KG1 (cell line): ENCODE measurements at regions not wholly inside any gene's neighbourhood (a gene's known extent, or its start where the extent isn't known, plus 50 kb on each side); places are given as distances from the start of the nearest gene placed in this dataset.

Experiments
- DNase-seq: peaks from one replicate; lab custom pipeline; 2025; lab: John Stamatoyannopoulos, UW

DNA sequence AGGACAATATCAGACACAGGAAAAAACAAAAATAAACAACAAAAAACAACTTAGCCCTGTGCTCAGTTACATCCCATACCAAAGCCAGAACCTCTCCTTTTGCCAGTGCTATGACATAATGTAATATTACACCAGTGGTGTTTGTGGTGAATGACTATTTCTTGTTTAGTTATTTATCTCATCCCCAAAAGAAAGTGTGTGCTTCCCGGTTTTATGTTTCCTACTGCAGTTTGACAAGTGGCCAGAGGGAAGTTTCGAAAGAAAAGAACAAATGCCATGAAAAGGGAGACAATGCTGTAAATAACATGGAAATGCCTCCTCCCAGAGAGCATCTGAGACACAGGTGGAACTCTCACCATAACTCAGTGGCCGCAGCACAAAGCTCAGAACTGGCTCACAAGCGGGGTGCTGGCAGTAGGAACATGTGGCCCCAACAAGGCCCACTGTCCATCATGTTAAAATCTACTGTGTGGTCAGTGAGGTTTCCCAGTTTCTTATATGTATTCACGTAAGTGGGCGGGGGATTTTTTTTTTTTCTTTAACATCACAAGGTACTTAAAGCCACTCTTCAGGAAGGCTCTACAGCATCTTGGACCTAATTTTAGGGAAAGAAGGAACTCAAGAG lies 158.2 kb downstream of the BARHL2 start:
- DNase-seq = no peak

DNA sequence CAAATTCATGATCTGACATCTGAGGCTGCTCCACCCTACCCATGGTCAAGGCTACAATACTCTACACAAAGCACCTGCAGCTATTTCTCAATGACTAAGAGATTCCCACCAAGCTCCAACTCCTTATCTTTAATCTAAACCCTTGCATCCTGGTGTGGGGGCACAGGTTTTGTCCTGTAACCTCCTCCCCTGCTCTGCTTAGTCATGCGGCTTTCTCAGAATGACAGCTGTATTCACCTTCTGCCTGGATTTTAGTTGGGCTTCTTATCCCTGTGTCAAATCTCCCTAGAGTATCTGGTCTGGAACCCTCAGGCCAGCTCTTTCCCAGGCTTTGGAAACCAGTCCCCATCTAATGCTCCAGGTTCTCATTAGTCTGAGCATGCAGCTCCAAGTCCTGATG lies 159.0 kb downstream of the BARHL2 start:
- no peak for DNase-seq

DNA sequence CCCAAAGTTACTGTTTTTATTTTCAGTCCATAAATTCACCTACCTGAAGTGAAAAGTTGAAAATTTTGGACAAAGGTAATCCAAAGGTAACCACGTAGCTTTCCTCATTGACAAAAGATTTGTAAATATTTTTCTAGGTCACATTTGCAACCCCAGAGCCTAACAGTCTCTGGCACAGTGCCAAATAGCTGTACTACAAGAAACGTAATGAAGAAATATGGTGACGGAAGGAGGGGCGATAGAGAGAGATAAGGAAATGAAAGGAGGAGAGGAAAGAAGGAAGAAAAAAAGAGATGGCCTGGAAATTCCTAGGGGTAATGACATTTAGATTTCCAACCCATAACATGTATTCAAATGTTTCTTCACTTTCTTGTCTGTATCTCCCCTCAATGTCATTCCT lies 159.4 kb downstream of the BARHL2 start:
- DNase-seq = no peak

DNA sequence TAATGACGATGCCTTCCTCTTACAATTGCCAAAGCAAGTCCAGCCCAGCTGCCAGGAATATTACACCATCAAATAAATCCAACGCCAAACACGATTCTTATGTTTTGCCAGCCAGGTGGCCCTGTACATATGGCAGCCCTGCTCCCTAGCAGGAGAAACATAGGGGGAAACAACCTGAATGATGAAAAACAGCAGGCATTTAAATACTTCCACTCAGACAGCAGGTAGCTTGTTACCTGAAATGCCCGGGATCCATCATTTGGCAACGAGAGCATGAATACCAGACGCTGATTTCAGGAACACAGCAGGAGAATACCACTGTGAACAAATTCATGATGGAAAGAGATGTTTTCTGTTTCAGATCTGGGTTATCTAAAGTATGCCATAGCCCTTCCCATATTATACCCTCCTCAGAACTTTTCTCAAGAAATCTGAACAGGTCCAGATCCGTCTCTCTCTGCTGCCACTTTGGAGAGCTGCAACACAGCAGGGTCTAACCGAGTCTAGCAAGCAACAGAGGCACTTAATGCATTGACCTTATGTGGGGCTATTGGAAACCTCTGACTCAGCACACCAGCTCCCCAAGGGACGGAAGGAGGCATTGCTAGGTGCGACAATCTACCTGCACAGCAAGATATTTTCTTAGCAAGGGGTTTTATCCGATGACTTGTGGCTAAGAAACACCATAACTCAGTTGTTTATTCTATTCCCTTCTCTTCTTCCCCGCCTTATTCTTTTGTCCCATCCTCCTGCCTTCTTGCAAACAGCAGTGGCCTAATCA lies 166.3 kb downstream of the BARHL2 start:
- no peak for DNase-seq

DNA sequence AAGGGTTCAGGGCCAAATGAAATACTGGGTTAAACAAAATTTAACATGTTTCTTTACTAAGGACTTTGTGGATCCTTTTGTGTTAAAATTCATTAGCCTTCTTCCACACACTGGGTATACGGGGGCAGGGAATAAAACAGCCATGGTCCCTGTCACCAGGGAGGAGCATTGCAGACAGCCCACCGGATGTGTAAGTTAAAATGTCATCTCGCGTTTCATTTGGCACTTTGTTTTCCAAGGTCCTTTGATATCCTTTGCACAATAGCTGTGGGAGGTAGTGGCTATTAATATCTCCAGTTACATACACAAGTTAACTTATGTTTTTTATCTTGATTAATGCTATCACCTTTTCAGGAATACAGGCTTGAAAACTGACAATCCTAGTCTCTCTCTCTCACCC lies 172.7 kb downstream of the BARHL2 start:
- DNase-seq = no peak

DNA sequence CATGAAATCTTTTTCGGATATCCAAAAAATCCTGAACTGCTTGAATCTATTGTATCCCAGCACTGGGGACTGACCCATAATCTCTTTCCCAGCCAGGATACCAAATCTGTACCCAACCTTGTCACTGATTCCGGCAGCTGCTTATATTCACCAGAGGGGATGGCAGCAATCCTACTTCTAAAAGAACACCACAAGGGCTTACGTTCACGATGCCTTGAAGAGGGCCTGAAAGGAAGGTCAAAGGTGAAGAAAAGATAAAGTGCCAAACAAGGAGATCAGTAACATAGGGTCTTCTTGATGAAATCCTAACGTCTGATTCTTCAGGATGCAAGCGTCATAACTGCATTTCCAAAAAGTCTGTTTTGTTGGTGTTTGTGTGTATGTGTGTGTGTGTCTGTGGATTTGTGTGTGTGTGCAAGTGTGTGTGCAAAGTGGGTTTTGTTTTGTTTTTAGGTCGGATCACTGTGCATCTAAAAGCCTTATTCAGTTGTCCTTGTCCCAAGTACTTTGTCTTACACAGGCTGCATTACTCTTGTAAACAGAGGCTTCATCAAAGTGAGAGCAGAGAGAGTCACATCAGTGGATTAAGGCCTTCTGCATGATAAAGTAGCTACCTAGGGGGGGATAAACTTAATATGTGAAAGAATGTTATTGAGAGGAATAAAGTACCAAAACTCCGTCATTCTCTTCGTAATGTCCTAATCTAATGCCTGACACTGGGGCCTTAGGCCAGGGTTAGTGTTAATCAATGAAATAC lies 179.3 kb downstream of the BARHL2 start:
- DNase-seq = no peak

DNA sequence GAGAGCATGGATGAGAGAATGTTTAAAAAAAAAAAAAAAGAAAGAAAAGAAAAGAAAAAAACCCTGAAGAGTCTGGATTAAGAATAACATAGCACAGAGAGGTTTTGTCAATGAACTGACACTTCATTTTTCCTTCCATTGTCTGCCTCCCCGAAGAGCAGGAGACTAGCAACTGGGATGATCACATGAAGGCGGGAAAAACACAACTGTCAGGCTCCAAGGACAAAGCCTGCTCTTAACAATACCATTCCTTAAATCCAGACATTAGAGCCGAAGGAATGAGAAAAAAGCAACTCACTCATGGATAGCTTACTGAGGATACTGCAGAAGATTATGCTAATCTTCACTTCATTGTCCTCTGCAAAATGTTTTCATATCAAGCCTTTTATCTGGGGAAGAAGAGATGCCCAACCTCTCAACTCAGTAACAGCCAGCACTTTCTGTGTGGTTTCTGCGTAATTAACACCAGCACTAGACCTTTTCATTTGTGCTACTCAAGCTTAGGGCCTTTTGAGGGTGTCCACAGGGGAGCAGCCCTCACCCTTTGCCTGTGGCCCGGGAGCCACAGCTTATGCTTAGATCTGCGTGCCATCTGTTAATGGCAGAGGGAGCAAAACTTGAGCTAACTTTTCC lies 182.3 kb downstream of the BARHL2 start:
- DNase-seq = no peak

DNA sequence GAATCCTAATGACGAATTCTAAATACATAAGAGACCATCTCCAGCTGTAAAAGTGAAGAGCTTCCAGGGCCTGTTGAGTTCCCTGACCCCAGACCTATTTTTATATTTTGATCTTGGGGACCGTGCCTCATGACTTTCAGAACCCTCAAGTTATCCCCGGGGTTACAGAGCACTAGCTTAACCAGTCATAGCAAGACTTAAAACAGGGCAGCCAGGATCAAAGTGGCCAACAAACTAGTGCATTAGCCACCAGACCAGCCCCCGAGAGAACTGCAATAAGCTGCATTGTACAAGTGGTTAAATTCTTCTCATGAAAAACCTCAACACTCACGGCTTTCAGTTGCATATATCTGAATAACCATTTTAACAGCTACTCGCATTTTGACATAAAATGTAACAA lies 183.0 kb downstream of the BARHL2 start:
- DNase-seq = no peak

DNA sequence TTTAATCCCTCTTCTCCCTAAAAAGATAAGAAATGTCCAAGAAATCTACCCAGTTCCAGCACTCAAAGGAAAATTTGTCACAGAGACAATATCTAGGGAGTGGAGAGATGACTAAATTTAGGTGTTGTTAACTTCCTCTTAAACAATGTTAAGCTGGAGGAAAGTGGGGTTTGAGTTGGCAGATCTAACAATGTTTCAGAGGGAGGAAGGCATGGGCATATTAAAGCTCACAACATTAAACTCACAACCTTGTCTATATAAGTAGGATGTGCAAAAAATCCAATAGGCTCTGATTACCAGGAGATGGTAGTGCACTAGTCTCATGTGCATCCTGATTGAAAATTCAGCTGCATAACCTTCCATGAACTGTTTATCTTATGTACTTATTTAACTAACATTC lies 190.1 kb downstream of the BARHL2 start:
- no peak for DNase-seq

DNA sequence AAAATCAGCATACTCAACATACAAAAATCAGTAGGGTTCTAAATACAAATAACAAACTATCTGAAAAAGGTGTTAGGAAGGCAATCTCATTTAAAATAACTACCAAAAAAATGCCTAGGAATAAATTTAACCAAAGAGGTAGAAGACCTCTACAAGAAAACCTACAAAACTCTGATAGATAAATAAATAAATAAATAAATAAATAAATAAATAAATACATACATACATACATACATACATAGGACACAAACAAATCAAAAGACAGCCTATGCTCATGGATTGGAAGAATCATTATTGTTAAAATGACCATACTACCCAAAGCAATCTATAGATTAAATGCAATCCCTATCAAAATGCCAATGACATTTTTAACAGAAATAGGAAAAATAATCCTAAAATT lies 194.7 kb downstream of the BARHL2 start:
- no peak for DNase-seq

DNA sequence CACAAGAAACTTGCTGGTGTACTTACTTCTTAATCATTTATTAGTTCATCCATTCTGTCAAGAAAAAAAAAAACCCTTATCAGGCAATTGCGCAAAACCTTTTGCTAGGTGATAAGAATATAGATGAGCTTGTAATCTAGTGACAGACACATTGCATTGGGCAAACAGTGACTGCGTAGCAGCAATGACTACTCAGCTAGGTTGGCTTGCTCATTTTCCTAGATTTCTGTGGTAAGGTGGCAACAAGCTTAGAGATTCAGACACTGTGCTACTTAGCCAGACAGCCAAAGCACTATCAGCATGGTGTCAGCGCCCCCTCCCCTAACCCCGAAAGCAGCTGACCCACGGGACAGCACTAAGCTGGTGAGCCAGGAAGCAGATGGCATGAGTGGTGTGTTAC lies 203.1 kb downstream of the BARHL2 start:
- no peak for DNase-seq

DNA sequence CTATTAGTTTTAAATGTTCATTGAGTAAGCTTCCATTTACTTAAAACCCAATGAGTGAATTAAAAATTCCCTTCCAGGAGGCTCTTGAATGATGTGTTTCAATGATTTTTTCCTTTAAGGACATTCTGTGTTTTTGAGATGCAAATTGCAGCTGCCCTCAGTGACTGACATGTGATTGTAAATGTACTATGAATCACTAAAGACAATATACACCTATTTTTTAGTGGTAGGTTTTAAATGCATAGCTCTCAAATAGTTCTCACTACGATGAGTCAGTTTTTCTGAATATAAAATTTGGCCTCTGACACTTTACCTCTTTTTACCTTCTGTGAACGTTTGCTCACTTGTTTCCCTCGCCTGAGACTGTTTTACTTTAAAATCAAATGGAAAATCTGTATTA lies 204.7 kb downstream of the BARHL2 start:
- no peak for DNase-seq

DNA sequence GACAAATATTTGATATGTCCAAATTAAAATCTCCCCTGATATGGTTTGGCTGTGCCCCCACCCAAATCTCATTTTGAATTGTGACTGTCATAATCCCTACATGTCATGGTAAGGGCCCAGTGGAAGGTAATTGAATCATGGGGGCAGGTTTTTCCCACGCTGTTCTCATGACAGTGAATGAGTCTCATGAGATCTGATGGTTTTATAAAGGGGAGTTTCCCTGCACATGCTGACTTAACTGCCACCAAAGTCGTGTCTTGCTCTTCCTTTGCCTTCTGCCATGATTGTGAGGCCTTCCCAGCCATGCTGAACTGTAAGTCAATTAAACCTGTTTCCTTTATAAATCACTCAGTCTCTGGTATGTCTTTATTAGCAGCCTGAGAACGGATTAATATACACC lies 207.0 kb downstream of the BARHL2 start:
- no peak for DNase-seq

DNA sequence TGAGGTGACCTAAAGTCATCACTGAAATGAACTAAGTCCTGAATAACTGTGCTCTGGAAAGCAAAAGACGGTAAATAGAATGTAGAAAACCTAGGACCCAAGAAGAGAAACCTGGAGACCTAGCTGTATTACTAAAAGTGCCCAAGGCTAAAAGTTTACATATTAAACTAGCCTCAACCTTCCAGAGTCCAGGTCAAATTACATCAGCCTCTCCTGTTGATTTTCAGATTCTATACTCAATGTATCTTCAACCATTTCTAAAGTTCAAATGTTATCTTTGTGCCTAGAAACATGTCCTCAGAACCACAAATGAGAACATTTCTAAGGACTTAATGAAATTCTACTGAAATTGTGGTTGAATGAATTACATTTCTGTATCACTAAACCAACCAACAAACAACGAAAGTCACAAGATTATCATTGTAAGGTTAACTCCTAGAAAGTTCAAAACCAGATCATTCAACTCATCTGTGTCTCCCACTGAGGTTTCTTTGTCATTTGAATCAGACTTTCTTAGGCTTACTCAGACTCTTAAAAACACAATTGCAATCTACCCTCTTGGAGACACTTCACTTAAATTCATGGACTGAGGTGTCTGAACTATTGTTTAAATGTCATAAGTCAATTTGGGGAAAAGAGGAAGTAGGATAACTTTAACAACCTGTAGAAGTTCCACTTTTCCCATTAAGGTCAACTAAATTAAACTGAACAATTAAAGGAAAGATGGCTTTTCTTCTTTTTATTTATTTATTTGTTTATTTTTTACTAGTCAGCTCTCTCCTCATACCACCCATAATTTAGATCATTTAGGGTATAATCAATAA lies 207.7 kb downstream of the BARHL2 start:
- no peak for DNase-seq

DNA sequence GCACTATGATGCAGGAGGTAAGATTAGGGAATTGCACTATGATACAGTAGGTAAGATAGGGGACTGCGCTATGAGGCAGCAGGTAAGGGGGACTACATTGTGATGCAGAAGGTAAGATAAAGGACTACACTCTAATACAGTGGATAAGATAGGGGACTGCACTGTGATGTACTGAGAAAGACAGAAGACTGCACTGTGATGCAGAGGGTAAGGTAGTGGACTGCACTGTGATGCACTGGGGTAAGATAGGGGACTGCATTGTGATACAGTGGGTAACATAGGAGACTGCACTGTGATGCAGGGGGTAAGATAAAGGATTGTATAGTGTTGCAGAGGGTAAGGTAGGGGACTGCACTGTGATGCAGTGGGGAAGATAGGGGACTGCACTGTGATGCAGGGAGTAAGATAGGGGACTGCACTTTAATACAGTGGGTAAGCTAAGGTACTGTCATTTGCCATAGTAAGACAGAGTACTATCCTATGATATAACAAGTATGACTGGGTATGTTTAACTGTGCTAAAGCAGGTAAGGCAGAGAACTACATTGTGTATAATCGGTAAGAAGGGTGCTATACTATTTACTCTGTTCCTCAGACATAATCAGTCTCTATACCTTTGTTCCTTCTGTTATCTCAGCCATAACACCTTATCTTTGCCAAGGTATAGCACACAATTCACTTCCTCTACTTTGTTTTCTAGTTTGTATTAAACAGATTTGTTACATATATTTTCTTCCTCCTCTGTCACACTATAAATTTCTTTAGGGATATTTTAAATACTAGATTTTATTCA lies 208.5 kb downstream of the BARHL2 start:
- DNase-seq = no peak

DNA sequence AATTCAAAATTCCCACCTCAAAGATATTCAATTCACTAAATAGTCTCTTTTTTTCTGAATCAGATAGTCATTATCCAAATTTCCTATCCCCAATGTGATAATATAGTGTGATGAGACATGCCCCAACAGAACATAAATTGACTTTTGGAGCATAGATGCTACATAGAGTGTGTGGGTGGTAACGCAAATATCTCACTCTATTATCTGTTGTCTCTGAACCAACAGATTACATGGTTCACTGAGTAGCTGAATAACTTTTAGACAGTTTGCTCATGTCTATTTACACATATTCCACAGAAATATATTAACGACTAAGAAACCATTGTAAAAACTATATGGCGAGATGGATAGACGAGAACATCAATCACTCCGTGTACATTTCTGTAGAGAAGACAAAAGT lies 209.9 kb downstream of the BARHL2 start:
- no peak for DNase-seq

DNA sequence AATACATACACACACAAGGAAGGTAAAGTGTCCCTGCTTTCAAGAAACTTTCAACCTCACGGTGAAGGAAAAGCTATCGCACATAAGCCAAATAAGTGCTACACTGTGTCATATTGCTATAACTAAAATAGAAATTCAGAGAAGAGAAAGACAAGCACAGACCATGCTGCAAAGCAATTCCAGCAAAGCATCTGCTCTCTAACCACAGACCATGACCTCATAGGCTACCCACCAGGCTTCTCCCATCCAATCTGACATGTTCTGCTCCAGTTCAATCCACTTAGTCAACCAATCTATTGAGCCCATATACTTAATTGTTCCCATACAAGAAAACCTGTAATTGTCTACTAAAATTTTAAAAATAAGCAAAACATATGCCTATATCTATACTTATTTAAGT lies 211.3 kb downstream of the BARHL2 start:
- no peak for DNase-seq

DNA sequence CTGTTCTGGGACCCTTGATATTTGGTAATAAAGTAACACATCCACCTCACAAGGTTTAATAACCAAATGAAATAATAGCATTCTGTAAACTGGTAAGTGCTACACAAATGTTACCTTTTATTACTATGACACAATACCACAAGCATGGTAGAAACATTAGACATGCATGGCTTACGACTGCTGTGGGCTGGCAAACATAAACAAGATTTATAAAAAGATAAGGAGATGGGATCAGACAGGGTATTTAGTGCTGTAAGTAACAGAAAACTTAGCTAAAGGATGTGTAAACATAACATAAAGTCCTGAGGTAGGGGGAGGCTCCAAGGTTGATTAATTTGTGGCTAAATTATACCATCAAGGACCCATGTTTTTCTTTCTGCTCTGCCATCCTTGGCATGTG lies 212.6 kb downstream of the BARHL2 start:
- DNase-seq = no peak

DNA sequence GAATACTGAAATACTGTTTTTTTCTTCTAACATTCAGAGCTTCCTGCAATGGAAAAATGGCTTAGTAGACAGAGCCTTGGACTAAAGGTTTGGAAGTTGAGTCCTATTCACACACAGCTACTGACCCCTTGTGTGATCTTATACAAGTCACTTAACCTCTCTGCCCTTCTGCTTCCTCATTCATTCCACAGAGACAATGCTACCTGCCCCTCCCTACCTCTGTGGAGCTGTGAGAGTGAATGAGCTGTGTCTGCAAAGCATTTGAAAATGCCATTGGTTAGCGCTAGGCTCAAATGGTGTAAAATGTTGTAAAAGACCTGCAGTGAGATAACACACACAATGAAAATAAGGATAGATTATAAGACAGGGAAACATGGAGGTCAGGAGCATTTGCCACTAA lies 214.4 kb downstream of the BARHL2 start:
- no peak for DNase-seq

DNA sequence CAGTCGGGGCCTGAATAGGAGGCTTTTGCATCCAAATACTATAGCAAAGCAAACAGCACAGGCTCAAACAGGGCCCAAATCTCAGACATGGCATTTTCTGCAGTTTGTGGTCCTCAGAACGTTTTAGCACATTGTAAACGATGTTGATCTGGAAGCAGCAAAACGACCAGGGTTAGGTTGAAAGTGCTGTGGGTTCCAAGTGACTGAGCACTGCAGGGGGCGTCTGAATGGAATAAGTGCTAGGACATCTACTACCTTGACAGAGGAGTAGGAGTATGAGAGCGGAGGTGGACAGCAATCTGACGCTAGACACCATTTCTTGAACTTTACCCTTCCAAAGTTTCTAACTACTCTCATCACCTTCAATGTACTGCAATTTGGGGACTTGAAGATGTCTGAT lies 214.9 kb downstream of the BARHL2 start:
- no peak for DNase-seq

DNA sequence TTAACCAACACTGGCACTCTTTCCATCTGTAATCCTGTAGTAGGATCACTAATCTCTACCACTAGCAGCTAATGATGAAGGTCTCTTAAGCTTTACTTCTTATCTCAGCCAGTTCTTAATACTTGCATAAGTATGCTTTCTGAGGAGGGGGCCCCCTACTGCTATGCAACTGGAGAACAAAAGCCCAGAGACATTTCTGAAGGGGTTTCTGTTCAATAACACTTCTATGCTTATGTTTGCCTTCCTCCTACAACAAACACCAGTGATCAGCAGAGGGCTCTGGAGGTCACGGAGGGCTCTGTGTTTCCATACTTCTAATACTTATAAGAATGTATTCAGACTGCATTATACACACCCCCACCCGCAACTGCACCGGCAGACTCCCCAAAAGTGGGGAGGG lies 215.8 kb downstream of the BARHL2 start:
- DNase-seq = no peak
